DMS53 treated with DMSO at 0.1 percent for 48 hours (cell line): ENCODE measurements at regions not wholly inside any gene's neighbourhood (a gene's known extent, or its start where the extent isn't known, plus 50 kb on each side); places are given as distances from the start of the nearest gene placed in this dataset.
"Not testable (repeated sequence)": the region's sequence is repeated elsewhere in the genome, so short reads cannot be mapped to it uniquely, and the experiment has no call there.

Experiments used
- DNase-seq: peaks from one replicate; lab custom pipeline; 2025; ENCODE audit not compliant: unreplicated experiment; lab: John Stamatoyannopoulos, UW

DNA sequence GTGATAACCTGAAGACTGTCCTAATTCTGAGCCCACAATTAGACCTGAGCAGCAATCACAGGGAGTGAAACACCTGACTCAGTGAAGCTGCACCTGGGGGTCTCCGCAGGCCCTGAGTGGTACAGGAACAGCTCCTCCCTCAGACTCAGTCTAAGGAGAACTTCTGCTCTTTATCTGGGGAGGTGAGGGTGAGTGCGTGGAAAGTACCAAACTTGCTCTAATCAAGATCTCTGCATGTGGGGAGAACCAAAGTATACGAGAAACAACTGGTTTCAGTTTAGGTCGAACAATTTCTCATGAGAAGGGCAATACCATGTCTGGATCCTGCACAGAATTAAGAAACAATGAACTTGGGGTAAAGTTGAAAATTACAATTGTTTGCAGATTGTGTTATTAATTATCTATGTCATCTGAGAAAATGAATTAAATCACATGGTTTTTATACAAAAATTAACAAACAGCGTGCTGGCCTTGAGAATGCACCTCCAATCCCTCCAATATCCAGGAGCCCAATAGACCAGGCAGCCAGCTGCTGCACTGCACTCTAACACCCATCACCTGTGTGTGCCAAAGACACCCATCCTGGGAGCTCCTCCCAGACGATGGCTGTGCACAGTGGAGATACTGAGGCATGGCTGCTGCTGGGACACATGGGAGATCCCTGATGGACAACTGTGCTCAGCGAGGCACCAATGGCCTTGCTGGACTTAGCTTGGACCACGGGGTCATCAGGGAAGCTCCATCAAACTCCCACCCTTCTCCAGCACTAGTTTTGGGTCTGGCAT is 828.8 kb downstream of the TMEM121 start:
- not testable (repeated sequence) for DNase-seq

GRCh38 chr14:106355881-106356642 is 829.7 kb downstream of the TMEM121 start:
- not testable (repeated sequence) for DNase-seq

DNA sequence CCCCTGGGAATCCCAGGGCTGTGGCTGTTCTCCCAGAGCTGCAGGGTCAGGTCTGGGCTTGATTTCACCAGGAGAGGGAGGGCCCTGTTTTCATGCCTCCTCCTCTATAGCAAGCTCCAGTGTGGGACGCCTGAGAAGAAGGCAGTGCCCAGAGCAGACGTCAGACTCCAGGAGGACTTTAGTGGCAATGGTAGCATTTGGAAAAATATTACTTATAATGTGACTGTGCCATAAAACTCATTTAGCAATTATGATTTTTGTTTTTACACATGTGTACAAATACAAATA is 830.2 kb downstream of the TMEM121 start:
- DNase-seq = not testable (repeated sequence)

DNA sequence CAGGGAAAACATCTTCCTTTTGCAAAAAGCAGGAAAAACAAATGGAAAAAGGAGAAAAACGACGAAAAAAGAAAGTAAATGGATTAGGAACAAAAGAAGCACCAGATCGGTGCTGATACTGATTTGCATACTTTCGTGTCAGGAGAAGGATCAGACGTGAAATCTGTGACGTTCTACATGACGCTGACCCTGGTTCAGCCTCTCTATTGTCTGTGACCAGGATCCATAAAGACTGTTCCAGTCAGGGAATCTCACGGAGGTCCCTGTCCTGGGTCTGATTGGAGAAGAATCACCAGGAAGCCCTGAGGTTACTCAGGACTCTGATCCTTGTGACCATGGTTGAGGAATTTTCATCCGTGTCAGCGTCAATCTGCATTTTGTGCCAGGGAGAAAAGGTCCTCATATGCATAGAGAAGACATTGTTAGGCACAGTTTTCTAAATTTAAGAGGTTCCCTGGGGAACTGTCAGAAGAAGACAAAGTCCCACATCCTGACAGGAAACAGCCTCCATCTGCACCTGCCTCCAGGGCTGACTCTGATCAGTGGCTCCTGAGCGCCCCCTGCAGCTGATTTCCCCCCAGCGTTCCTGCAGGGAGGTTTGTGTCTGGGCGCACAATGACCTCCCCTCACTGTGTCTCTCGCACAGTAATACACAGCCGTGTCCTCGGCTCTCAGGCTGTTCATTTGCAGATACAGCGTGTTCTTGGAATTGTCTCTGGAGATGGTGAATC is 832.9 kb downstream of the TMEM121 start:
- DNase-seq = not testable (repeated sequence)

DNA sequence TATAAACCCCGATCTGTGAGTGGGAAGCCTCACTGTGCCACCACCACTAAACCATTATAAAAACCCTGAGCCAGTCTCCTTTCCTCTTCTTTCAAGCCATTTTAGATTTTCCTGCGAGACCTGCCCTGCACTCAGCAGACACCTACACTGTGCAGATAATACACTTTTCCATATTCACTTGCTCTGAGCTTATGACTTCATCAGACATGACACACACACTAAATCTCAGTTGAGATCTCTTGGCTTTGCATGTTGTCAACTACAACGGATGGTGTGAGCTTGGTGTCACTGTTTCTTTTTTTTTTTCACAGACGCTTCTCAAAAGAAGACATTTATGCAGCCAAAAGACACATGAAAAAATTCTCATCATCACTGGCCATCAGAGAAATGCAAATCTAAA is 839.0 kb downstream of the TMEM121 start:
- DNase-seq = not testable (repeated sequence)

- DNase-seq = not testable (repeated sequence)
Measured at GRCh38 chr14:106365894-106366293, 839.5 kb downstream of the TMEM121 start.

- DNase-seq = not testable (repeated sequence)
Measured at GRCh38 chr14:106366971-106367370, 840.6 kb downstream of the TMEM121 start.

GRCh38 chr14:106369456-106369855 is 843.1 kb downstream of the TMEM121 start:
- DNase-seq = not testable (repeated sequence)

DNA sequence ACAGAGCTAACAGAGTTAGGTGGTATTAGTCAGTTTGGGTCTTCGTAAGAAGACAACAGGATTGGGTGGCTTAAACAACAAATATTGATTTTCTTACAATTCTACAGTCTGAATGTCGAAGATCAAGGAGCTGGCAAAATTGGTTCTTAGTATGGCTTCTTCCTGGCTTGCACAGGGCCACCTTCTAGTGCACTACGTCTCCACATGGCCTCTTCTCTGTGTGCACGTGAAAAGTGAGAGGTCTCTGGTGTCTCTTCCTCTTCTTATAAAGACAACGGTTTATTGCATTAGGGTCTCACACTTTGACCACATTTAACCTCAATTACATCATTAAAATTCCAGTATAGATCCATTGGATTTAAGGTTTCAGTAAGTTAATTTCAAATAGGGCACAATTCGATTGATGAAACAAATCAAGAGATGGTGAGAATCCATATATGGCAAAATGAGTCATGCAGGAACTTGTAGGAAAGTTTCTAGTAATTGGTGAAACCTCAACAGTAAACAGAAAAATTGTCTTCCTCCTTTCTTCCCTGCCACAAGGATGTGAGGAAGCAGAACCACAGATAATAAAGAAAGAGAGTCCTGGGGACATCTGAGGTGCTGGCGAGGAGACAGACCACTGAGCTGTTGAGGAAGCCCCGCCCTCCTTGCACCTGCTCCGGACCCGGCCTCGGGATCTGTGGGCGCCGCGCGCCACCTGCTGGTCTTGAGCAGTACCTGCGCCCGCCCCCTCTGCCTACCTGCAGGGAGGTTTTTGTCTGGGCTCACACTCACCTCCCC is 846.7 kb downstream of the TMEM121 start:
- peak; percentile 13 for DNase-seq

DNA sequence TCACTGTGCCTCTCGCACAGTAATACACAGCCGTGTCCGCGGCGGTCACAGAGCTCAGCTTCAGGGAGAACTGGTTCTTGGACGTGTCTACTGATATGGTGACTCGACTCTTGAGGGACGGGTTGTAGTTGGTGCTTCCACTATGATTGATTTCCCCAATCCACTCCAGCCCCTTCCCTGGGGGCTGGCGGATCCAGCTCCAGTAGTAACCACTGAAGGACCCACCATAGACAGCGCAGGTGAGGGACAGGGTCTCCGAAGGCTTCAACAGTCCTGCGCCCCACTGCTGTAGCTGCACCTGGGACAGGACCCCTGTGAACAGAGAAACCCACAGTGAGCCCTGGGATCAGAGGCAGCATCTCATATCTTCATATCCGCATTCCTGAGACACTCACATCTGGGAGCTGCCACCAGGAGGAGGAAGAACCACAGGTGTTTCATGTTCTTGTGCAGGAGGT is 847.3 kb downstream of the TMEM121 start:
- DNase-seq = not testable (repeated sequence)

GRCh38 chr14:106377432-106377831 is 851.0 kb downstream of the TMEM121 start:
- no peak for DNase-seq

DNA sequence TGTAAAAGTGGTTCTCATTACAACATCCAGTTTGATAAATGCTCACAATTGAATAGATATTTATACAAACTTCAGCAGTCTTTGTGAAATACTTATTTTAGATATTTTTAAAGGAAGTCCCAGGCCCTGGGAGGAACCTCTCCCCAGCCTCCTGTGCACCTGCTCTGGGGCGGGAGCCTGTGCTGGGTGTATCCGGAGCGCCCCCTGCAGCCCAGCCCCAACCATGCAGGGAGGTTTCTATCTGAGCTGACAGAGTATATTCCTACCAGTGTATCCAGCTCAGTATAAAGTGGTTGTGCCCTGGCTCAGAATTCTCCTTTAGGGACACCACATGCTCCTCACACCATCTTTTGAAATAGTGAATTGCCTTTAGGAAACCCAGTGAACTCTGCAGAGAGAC is 851.8 kb downstream of the TMEM121 start:
- no peak for DNase-seq

DNA sequence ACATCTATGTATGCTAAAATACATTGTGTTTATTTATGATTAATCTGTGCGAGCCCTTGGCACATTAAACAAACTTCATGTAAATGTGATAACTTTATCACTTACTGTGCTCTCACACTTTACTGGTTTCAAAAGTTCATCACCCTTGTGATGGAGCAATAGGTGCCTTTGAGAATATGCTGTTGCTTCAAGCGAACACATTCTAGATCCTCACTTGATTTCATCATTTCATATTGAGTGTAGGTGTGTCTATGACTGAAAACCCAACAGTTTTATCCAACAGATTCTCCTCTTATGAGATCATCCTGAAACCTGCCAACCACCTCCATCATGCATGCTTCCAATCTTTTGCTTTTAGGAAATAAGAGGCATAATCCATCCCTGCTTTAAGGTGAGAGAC is 854.4 kb downstream of the TMEM121 start:
- DNase-seq = no peak

DNA sequence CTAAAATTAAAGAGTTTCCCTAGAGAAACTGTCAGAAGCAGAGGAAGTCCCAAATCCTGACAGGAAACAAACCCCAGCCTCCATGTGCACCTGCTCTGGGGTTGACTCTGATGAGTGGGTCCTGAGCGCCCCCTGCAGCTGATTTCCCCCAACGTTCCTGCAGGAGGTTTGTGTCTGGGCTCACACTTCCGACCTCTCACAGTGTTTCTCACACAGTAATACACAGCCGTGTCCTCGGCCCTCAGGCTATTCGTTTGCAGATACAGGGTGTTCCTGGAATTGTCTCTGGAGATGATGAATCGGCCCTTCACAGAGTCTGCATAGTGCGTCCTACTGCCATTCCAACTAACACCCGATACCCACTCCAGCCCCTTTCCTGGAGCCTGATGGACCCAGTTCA is 862.8 kb downstream of the TMEM121 start:
- DNase-seq = not testable (repeated sequence)

- no peak for DNase-seq
Measured at GRCh38 chr14:106390401-106390800, 864.0 kb downstream of the TMEM121 start.

- no peak for DNase-seq
Measured at GRCh38 chr14:106390947-106391346, 864.6 kb downstream of the TMEM121 start.

DNA sequence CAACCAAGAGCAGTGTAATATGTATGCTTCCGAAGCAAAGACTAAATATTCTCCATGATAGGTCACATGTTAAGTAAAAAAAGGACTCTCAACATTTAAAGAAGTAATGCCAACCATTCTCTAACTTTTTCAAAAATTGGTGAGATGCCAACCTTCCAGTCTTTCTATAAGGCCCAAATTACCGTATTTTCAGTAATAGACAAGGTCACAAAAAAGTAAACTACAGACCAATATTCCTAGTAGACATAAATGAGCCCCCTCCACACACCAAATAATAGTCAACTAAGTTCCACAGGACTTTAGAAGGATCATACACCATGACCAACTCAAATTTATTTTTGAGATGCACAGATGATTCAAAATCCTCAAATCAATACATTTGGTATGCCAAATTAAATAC is 867.4 kb downstream of the TMEM121 start:
- DNase-seq = no peak

- no peak for DNase-seq
Measured at GRCh38 chr14:106395456-106396050, 869.2 kb downstream of the TMEM121 start.

- no peak for DNase-seq
Measured at GRCh38 chr14:106396999-106397398, 870.6 kb downstream of the TMEM121 start.

DNA sequence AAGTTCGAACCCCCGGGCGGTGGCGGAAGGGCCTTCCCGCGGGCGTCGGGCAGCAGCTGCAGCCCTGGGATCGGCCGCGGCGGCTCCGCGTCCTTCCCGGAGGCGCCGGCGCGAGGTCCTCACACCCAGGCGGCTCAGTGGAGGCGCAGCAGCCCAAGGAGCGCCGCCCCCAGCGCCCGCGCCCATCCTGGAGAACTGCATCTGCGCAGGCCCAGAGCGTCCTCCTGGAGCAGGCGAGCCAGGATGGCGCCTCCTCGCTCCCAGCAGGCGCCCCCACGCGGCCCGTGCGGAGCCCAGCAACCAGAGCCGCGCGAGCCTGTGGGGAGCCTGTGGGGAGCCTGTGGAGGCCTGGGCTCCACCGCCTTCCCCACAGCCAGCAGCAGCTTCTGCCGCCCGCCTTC is 872.5 kb downstream of the TMEM121 start:
- not testable (repeated sequence) for DNase-seq
